K562 (cell line): ENCODE measurements at regions not wholly inside any gene's neighbourhood (a gene's known extent, or its start where the extent isn't known, plus 50 kb on each side); places are given as distances from the start of the nearest gene placed in this dataset.

Source experiments
- CREM ChIP-seq: IDR thresholded peaks from 2 replicates; pipeline ENCODE4 v1.6.1; 2014; ENCODE audit warnings: antibody characterized with exemption, low read depth
- MGA ChIP-seq: fragments of 450-650 bp; IDR thresholded peaks from 2 replicates; pipeline ENCODE4 v1.6.1; 2016; ENCODE audit warnings: mild to moderate bottlenecking, moderate library complexity
- SMAD4 ChIP-seq: fragments of 250-450 bp; sonication (Bioruptor Pico); conservative IDR thresholded peaks from 2 replicates; pipeline ENCODE4 v1.8.0; 2021; ENCODE audit warnings: inconsistent platforms, mild to moderate bottlenecking, moderate library complexity
- SMARCA4 ChIP-seq: fragments of 450-650 bp; IDR thresholded peaks from 2 replicates; pipeline ENCODE4 v1.6.1; 2016
- ZBTB9 ChIP-seq: fragments of 450-650 bp; formaldehyde crosslinking; IDR thresholded peaks from 2 replicates; pipeline ENCODE4 v1.4.0; 2020; ENCODE audit warnings: mild to moderate bottlenecking, moderate library complexity

- peak; percentile 80; the same call in 1 of the 2 replicates for TF ChIP-seq ZBTB9
- TF ChIP-seq SMARCA4: peak; percentile 26; the same call in 1 of the 2 replicates
- peak; percentile 93 for TF ChIP-seq SMAD4 (CRISPR knock-in tag)
- peak; percentile 55 for TF ChIP-seq CREM
- peak; percentile 25; the same call in 1 of the 2 replicates for TF ChIP-seq MGA
Measured at GRCh38 chr3:72487078-72487765, 361.0 kb downstream of the SHQ1 start (continued).
